ENCODE measurements at regions not wholly inside any gene's neighbourhood (a gene's known extent, or its start where the extent isn't known, plus 50 kb on each side); places are given as distances from the start of the nearest gene placed in this dataset.
"Not testable (repeated sequence)": the region's sequence is repeated elsewhere in the genome, so short reads cannot be mapped to it uniquely, and the experiment has no call there.

DNA sequence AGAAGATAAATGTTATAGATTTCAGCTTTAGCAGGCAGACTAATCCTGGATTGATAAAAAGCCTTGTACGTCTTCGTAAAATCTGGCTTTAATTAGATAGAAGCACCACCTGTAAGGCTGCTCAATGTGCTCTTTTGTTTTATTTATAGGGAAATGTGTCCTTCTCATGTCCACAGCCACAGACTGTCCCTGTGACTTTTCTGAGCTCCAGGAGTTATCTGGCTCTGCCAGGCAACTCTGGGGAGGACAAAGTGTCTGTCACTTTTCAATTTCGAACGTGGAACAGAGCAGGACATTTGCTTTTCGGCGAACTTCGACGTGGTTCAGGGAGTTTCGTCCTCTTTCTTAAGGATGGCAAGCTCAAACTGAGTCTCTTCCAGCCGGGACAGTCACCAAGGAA lies 257.4 kb downstream of the SPATA31A7 start:
- not testable (repeated sequence) for TF ChIP-seq POLR2AphosphoS5 (IDR thresholded peaks at IDR 0.05; ENCODE audit: low read depth); CTCF (IDR thresholded peaks at IDR 0.05; ENCODE audit: insufficient read depth, low read length); GABPA (IDR thresholded peaks at IDR 0.05; ENCODE audit: low read depth)

All from HL-60 (cell line).